GM23248 (cell line): ENCODE measurements at regions not wholly inside any gene's neighbourhood (a gene's known extent, or its start where the extent isn't known, plus 50 kb on each side); places are given as distances from the start of the nearest gene placed in this dataset.

Experiments
- EZH2 ChIP-seq: fragments of 200-600 bp; sonication (generic); IDR thresholded peaks from 2 replicates; pipeline ENCODE4 v1.6.1; 2018; ENCODE audit warnings: antibody characterized with exemption, mild to moderate bottlenecking; ENCODE audit not compliant: insufficient read depth, poor library complexity, severe bottlenecking
- EZH2phosphoT487 ChIP-seq: fragments of 200-600 bp; sonication (generic); IDR thresholded peaks from 2 replicates; pipeline ENCODE4 v1.6.1; 2018; ENCODE audit warnings: antibody characterized with exemption, moderate library complexity, mild to moderate bottlenecking, low read depth; ENCODE audit not compliant: insufficient read depth

- TF ChIP-seq EZH2 (no peak), EZH2phosphoT487 (no peak)
These were observed 286.6 kb upstream of the CCL2 start for GRCh38 chr17:33968350-33969044.
